HG03280 (cell line): ENCODE measurements at regions not wholly inside any gene's neighbourhood (a gene's known extent, or its start where the extent isn't known, plus 50 kb on each side); places are given as distances from the start of the nearest gene placed in this dataset.

ENCODE experiments used
- ATAC-seq: cut with Tn5 transposase; IDR thresholded peaks from one replicate; pipeline ENCODE4 v1.9.1; 2021; ENCODE audit warnings: mild to moderate bottlenecking, moderate library complexity; ENCODE audit not compliant: unreplicated experiment

- ATAC-seq: no peak
Observed at GRCh38 chr12:116381240-116381743, 103.8 kb upstream of the MED13L start.

- no peak for ATAC-seq
Observed at GRCh38 chr12:116381744-116382685, 104.5 kb upstream of the MED13L start.

- ATAC-seq: no peak
Observed at GRCh38 chr12:116382686-116383530, 105.4 kb upstream of the MED13L start.

GRCh38 chr12:116384175-116384574 is 106.7 kb upstream of the MED13L start:
- no peak for ATAC-seq

- ATAC-seq: no peak
Observed at GRCh38 chr12:116384691-116385485, 107.4 kb upstream of the MED13L start.

- no peak for ATAC-seq
Observed at GRCh38 chr12:116385486-116386217, 108.2 kb upstream of the MED13L start.

GRCh38 chr12:116389326-116389725 is 111.8 kb upstream of the MED13L start:
- no peak for ATAC-seq

- ATAC-seq: no peak
Observed at GRCh38 chr12:116389990-116390389, 112.5 kb upstream of the MED13L start.

- no peak for ATAC-seq
Observed at GRCh38 chr12:116390401-116391335, 113.2 kb upstream of the MED13L start.

- no peak for ATAC-seq
Observed at GRCh38 chr12:116391501-116391900, 114.0 kb upstream of the MED13L start.

- no peak for ATAC-seq
Observed at GRCh38 chr12:116392061-116392460, 114.6 kb upstream of the MED13L start.

- ATAC-seq: no peak
Observed at GRCh38 chr12:116393255-116393654, 115.8 kb upstream of the MED13L start.

- ATAC-seq: no peak
Observed at GRCh38 chr12:116393859-116394650, 116.6 kb upstream of the MED13L start.

GRCh38 chr12:116395396-116395795 is 117.9 kb upstream of the MED13L start:
- ATAC-seq: no peak

- ATAC-seq: no peak
Observed at GRCh38 chr12:116397148-116397547, 119.7 kb upstream of the MED13L start.

GRCh38 chr12:116398193-116398592 is 120.7 kb upstream of the MED13L start:
- no peak for ATAC-seq

- no peak for ATAC-seq
Observed at GRCh38 chr12:116399055-116399454, 121.6 kb upstream of the MED13L start.
